ENCODE measurements at regions not wholly inside any gene's neighbourhood (a gene's known extent, or its start where the extent isn't known, plus 50 kb on each side); places are given as distances from the start of the nearest gene placed in this dataset.

GRCh38 chr10:21032587-21033319, 135.6 kb upstream of the NEBL start:
- H2AFZ ChIP-seq (ENCODE audit: control insufficient read depth, low read length), result no peak overlapping the region
- no peaks in the 10 kb centered on the region for H3K9me1 ChIP-seq (ENCODE audit: control insufficient read depth, extremely low read depth, insufficient read depth, low read length)
- no peak overlapping the region for H3K9ac ChIP-seq (ENCODE audit: control insufficient read depth, extremely low read depth, insufficient read depth, low read length)
- H3K4me1 ChIP-seq (ENCODE audit: control insufficient read depth, extremely low read depth, insufficient read depth, low read length), result no peaks in the 10 kb centered on the region
- no peak for TF ChIP-seq EZH2 (IDR thresholded peaks at IDR 0.05; ENCODE audit: low read length)
- no peak for TF ChIP-seq CTCF (optimal IDR thresholded peaks at IDR 0.05 in 1 of 3, IDR thresholded peaks at IDR 0.05 in 1 of 3, conservative IDR thresholded peaks at IDR 0.05 in 1 of 3; ENCODE audit: extremely low read depth in 1 of 3, insufficient read depth in 2 of 3, low read length in 3 of 3)
- H3K79me2 ChIP-seq (ENCODE audit: control insufficient read depth, insufficient read depth, low read length), result no peaks in the 10 kb centered on the region
- dilution Hi-C loops (cut with MboI; ENCODE audit: extremely low pct_ligation_motif_present, low sequenced_read_pairs), result no loop called here
- H4K20me1 ChIP-seq (ENCODE audit: control insufficient read depth, extremely low read depth, insufficient read depth, low read length), result no peaks in the 10 kb centered on the region
- H3K4me2 ChIP-seq (ENCODE audit: control insufficient read depth, extremely low read depth, insufficient read depth, low read depth, low read length), result no peak overlapping the region
- no peaks in the 10 kb centered on the region for H3K27me3 ChIP-seq (ENCODE audit: control insufficient read depth, extremely low read depth, insufficient read depth, low read length)
- FAIRE-seq, result no peak
- peaks cover 2% of the 10 kb centered on the region for H3K9me3 ChIP-seq (ENCODE audit: control insufficient read depth, low read depth, low read length)
- no peak overlapping the region for H3K4me3 ChIP-seq (ENCODE audit: control insufficient read depth in 2 of 3, extremely low read depth in 1 of 3, insufficient read depth in 2 of 3, low read depth in 1 of 3, low read length in 3 of 3)
- no peak overlapping the region for H3K27ac ChIP-seq (ENCODE audit: control insufficient read depth, insufficient read depth, low read length)
- no peak for DNase-seq (ENCODE audit: low read depth, low spot score)
- H3K36me3 ChIP-seq (ENCODE audit: control insufficient read depth in 2 of 2, extremely low read depth in 1 of 2, insufficient read depth in 2 of 2, low read length in 2 of 2), result no peaks in the 10 kb centered on the region

- DNase-seq (ENCODE audit: low read depth, low spot score) (no peak), FAIRE-seq (no peak)
- Histone ChIP-seq H3K4me3 (ENCODE audit: control insufficient read depth in 2 of 3, extremely low read depth in 1 of 3, insufficient read depth in 2 of 3, low read depth in 1 of 3, low read length in 3 of 3) (no peak overlapping the region), H3K36me3 (ENCODE audit: control insufficient read depth in 2 of 2, extremely low read depth in 1 of 2, insufficient read depth in 2 of 2, low read length in 2 of 2) (no peaks in the 10 kb centered on the region), H4K20me1 (ENCODE audit: control insufficient read depth, extremely low read depth, insufficient read depth, low read length) (no peaks in the 10 kb centered on the region), H3K4me1 (ENCODE audit: control insufficient read depth, extremely low read depth, insufficient read depth, low read length) (no peaks in the 10 kb centered on the region), H3K9me3 (ENCODE audit: control insufficient read depth, low read depth, low read length) (peaks cover 2% of the 10 kb centered on the region), H3K4me2 (ENCODE audit: control insufficient read depth, extremely low read depth, insufficient read depth, low read depth, low read length) (no peak overlapping the region), H3K27me3 (ENCODE audit: control insufficient read depth, extremely low read depth, insufficient read depth, low read length) (no peaks in the 10 kb centered on the region), H3K9ac (ENCODE audit: control insufficient read depth, extremely low read depth, insufficient read depth, low read length) (no peak overlapping the region), H3K9me1 (ENCODE audit: control insufficient read depth, extremely low read depth, insufficient read depth, low read length) (no peaks in the 10 kb centered on the region), H3K79me2 (ENCODE audit: control insufficient read depth, insufficient read depth, low read length) (no peaks in the 10 kb centered on the region), H3K27ac (ENCODE audit: control insufficient read depth, insufficient read depth, low read length) (no peak overlapping the region), H2AFZ (ENCODE audit: control insufficient read depth, low read length) (no peak overlapping the region)
- TF ChIP-seq EZH2 (IDR thresholded peaks at IDR 0.05; ENCODE audit: low read length) (no peak), CTCF (optimal IDR thresholded peaks at IDR 0.05 in 1 of 3, IDR thresholded peaks at IDR 0.05 in 1 of 3, conservative IDR thresholded peaks at IDR 0.05 in 1 of 3; ENCODE audit: extremely low read depth in 1 of 3, insufficient read depth in 2 of 3, low read length in 3 of 3) (no peak)
- dilution Hi-C loops (cut with MboI; ENCODE audit: extremely low pct_ligation_motif_present, low sequenced_read_pairs), result no loop called here
Measured at GRCh38 chr10:21031232-21031795, 134.2 kb upstream of the NEBL start.

All from keratinocyte (primary cell).